Sigmoid colon (tissue), 4 donors: ENCODE measurements at regions not wholly inside any gene's neighbourhood (a gene's known extent, or its start where the extent isn't known, plus 50 kb on each side); places are given as distances from the start of the nearest gene placed in this dataset.

ENCODE experiments used
- POLR2A ChIP-seq, 2 donors: fragments of 450-650 bp; IDR thresholded peaks; one replicate each; pipeline ENCODE4 v1.6.1; 2016; ENCODE audit warnings: antibody characterized with exemption in 2 of 2, mild to moderate bottlenecking in 2 of 2, moderate library complexity in 2 of 2
- POLR2AphosphoS5 ChIP-seq, 4 donors: sonication (generic); formaldehyde crosslinking; IDR thresholded peaks; one replicate each; pipeline ENCODE4 v1.6.1; 2017; ENCODE audit warnings: antibody characterized with exemption in 4 of 4
- TF ChIP-seq, protein P1 (sequence below), 4 experiments: fragments of 450-650 bp in 3 of 4; fragments of 200-600 bp in 1 of 4; IDR thresholded peaks; one replicate each; pipeline ENCODE4 v1.5.1; 2016 to 2019; ENCODE audit warnings: antibody characterized with exemption in 4 of 4, mild to moderate bottlenecking in 3 of 4, moderate library complexity in 2 of 4

DNA sequence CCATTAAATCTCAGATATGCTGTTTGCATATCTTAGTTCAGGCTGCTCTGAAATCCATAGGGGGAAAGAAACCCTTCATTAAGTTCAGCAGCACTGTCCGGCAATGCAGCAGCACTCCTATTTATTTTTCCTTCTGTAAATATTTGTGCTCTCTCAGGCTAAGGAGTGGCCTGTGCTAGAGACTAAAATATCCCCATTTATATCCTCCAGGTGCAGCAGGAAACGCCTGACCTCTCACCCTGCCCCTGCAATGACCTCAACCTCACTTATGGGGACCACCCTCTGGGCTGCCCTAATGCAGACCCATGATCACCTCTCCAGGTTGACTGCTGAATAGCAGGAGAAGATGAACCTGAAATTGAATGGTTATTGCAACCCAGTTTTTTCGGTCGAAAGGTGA, 165.0 kb upstream of the ELAC2 start:
- TF ChIP-seq, protein P1, sequence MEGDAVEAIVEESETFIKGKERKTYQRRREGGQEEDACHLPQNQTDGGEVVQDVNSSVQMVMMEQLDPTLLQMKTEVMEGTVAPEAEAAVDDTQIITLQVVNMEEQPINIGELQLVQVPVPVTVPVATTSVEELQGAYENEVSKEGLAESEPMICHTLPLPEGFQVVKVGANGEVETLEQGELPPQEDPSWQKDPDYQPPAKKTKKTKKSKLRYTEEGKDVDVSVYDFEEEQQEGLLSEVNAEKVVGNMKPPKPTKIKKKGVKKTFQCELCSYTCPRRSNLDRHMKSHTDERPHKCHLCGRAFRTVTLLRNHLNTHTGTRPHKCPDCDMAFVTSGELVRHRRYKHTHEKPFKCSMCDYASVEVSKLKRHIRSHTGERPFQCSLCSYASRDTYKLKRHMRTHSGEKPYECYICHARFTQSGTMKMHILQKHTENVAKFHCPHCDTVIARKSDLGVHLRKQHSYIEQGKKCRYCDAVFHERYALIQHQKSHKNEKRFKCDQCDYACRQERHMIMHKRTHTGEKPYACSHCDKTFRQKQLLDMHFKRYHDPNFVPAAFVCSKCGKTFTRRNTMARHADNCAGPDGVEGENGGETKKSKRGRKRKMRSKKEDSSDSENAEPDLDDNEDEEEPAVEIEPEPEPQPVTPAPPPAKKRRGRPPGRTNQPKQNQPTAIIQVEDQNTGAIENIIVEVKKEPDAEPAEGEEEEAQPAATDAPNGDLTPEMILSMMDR (IDR thresholded peaks at IDR 0.05): no peak
- TF ChIP-seq POLR2A (IDR thresholded peaks at IDR 0.05) (no peak), POLR2AphosphoS5 (IDR thresholded peaks at IDR 0.05) (no peak)
